ENCODE measurements at regions not wholly inside any gene's neighbourhood (a gene's known extent, or its start where the extent isn't known, plus 50 kb on each side); places are given as distances from the start of the nearest gene placed in this dataset.

- intact Hi-C loops (cut with micrococcal nuclease): no loop called here
- peaks cover 26% of the 10 kb centered on the region for H3K4me1 Mint-ChIP-seq (ENCODE audit: insufficient read depth, unreplicated experiment)
- no peak for TF ChIP-seq CTCF (IDR thresholded peaks at IDR 0.05; ENCODE audit: unreplicated experiment)
- ChIA-PET POLR2A (interaction anchor here (1.0 kb wide), 1 partner anchor 31 kb away, joined by 3 read pairs; no protein-coding TSS in a partner anchor), CTCF (interaction anchor here (1.0 to 1.1 kb wide), 2 partner anchors 10 to 21 kb away, joined by 4 read pairs; no protein-coding TSS in a partner anchor)
- no TSS peak for BruUV-seq (replicated peaks)
- H3K36me3 Mint-ChIP-seq (ENCODE audit: insufficient read depth, unreplicated experiment): no peaks in the 10 kb centered on the region
- DNase-seq (ENCODE audit: unreplicated experiment): no peak
- no peak overlapping the region for H3K27ac Mint-ChIP-seq (ENCODE audit: low read depth, unreplicated experiment)
- H3K9me3 Mint-ChIP-seq (ENCODE audit: unreplicated experiment): no peaks in the 10 kb centered on the region
- H3K4me3 Mint-ChIP-seq (ENCODE audit: unreplicated experiment): no peak overlapping the region
- H3K27me3 Mint-ChIP-seq (ENCODE audit: insufficient read depth, unreplicated experiment): no peaks in the 10 kb centered on the region
Measured at GRCh38 chr20:23255716-23256385, 94.7 kb upstream of the NXT1 start.

- no peak for TF ChIP-seq CTCF (IDR thresholded peaks at IDR 0.05; ENCODE audit: unreplicated experiment)
- CTCF ChIA-PET: interaction anchor here (1.0 to 1.1 kb wide), 2 partner anchors 9 to 20 kb away, joined by 4 read pairs; no protein-coding TSS in a partner anchor
- no peaks in the 10 kb centered on the region for H3K27me3 Mint-ChIP-seq (ENCODE audit: insufficient read depth, unreplicated experiment)
- H3K4me1 Mint-ChIP-seq (ENCODE audit: insufficient read depth, unreplicated experiment): peaks cover 26% of the 10 kb centered on the region
- no peaks in the 10 kb centered on the region for H3K36me3 Mint-ChIP-seq (ENCODE audit: insufficient read depth, unreplicated experiment)
- no peak overlapping the region for H3K4me3 Mint-ChIP-seq (ENCODE audit: unreplicated experiment)
- DNase-seq (ENCODE audit: unreplicated experiment): no peak
- no peak overlapping the region for H3K27ac Mint-ChIP-seq (ENCODE audit: low read depth, unreplicated experiment)
- intact Hi-C loops (cut with micrococcal nuclease): no loop called here
- no TSS peak for BruUV-seq (replicated peaks)
- POLR2A ChIA-PET: interaction anchor here (1.0 kb wide), 1 partner anchor 30 kb away, joined by 3 read pairs; no protein-coding TSS in a partner anchor
- H3K9me3 Mint-ChIP-seq (ENCODE audit: unreplicated experiment): no peaks in the 10 kb centered on the region
Measured at GRCh38 chr20:23255106-23255505, 95.5 kb upstream of the NXT1 start.

- peaks cover 26% of the 10 kb centered on the region for H3K4me1 Mint-ChIP-seq (ENCODE audit: insufficient read depth, unreplicated experiment)
- POLR2A ChIA-PET: interaction anchor here (1.0 kb wide), 1 partner anchor 29 kb away, joined by 3 read pairs; no protein-coding TSS in a partner anchor
- no peak overlapping the region for H3K4me3 Mint-ChIP-seq (ENCODE audit: unreplicated experiment)
- no TSS peak for BruUV-seq (replicated peaks)
- H3K27ac Mint-ChIP-seq (ENCODE audit: low read depth, unreplicated experiment): no peak overlapping the region
- CTCF ChIA-PET: interaction anchor here (1.1 to 1.3 kb wide), 2 partner anchors 9 to 19 kb away, joined by 4 to 10 read pairs; no protein-coding TSS in a partner anchor
- H3K9me3 Mint-ChIP-seq (ENCODE audit: unreplicated experiment): no peaks in the 10 kb centered on the region
- no peaks in the 10 kb centered on the region for H3K27me3 Mint-ChIP-seq (ENCODE audit: insufficient read depth, unreplicated experiment)
- intact Hi-C loops (cut with micrococcal nuclease): no loop called here
- H3K36me3 Mint-ChIP-seq (ENCODE audit: insufficient read depth, unreplicated experiment): no peaks in the 10 kb centered on the region
- no peak for TF ChIP-seq CTCF (IDR thresholded peaks at IDR 0.05; ENCODE audit: unreplicated experiment)
- DNase-seq (ENCODE audit: unreplicated experiment): no peak
Measured at GRCh38 chr20:23254505-23254904, 96.1 kb upstream of the NXT1 start.

GRCh38 chr20:23254034-23254433, 96.6 kb upstream of the NXT1 start:
- no peak for TF ChIP-seq CTCF (IDR thresholded peaks at IDR 0.05; ENCODE audit: unreplicated experiment)
- H3K27ac Mint-ChIP-seq (ENCODE audit: low read depth, unreplicated experiment): no peak overlapping the region
- BruUV-seq (replicated peaks): no TSS peak

More at GRCh38 chr20:23254034-23254433, 96.6 kb upstream of the NXT1 start:
- CTCF ChIA-PET: interaction anchor here (1.3 kb wide), 1 partner anchor 9 kb away, joined by 10 read pairs; no protein-coding TSS in a partner anchor
- no peak overlapping the region for H3K4me3 Mint-ChIP-seq (ENCODE audit: unreplicated experiment)
- peaks cover 26% of the 10 kb centered on the region for H3K4me1 Mint-ChIP-seq (ENCODE audit: insufficient read depth, unreplicated experiment)
- H3K36me3 Mint-ChIP-seq (ENCODE audit: insufficient read depth, unreplicated experiment): no peaks in the 10 kb centered on the region
- no peaks in the 10 kb centered on the region for H3K9me3 Mint-ChIP-seq (ENCODE audit: unreplicated experiment)
- intact Hi-C loops (cut with micrococcal nuclease): no loop called here
- no peak for DNase-seq (ENCODE audit: unreplicated experiment)
- POLR2A ChIA-PET: no interaction called here
- no peaks in the 10 kb centered on the region for H3K27me3 Mint-ChIP-seq (ENCODE audit: insufficient read depth, unreplicated experiment)
